GM23338 (cell line): ENCODE measurements at regions not wholly inside any gene's neighbourhood (a gene's known extent, or its start where the extent isn't known, plus 50 kb on each side); places are given as distances from the start of the nearest gene placed in this dataset.

Experiments used
- ATAC-seq: fragments of 200-7000 bp; cut with Tn5 transposase; 3 replicates; pipeline ENCODE4 v1.9.1; 2020
- DNase-seq: peaks from one replicate; pipeline ENCODE4 v3.0.0-alpha.2; 2015; ENCODE audit warnings: low spot score
- H2AFZ ChIP-seq: fragments of 200-600 bp; sonication (generic); 2 replicates; pipeline ENCODE4 v1.8.0; 2016; ENCODE audit warnings: antibody characterized with exemption, mild to moderate bottlenecking, moderate library complexity
- H3F3A ChIP-seq: fragments of 200-600 bp; sonication (generic); replicated peaks from 2 replicates; pipeline ENCODE4 v1.8.0; 2017; ENCODE audit warnings: antibody characterized with exemption, mixed run types, low read depth
- H3K27ac ChIP-seq: fragments of 200-600 bp; sonication (generic); 2 replicates; pipeline ENCODE4 v1.6.1; 2016; ENCODE audit warnings: low read depth
- H3K27me3 ChIP-seq: fragments of 200-600 bp; sonication (generic); 2 replicates; pipeline ENCODE4 v1.8.0; 2016; ENCODE audit warnings: mild to moderate bottlenecking, mixed run types, moderate library complexity; ENCODE audit not compliant: insufficient read depth
- H3K36me3 ChIP-seq: fragments of 200-600 bp; sonication (generic); 2 replicates; pipeline ENCODE4 v1.8.0; 2016; ENCODE audit warnings: mild to moderate bottlenecking; ENCODE audit not compliant: insufficient read depth
- H3K4me1 ChIP-seq: fragments of 200-600 bp; sonication (generic); 2 replicates; pipeline ENCODE4 v1.8.0; 2016; ENCODE audit warnings: mild to moderate bottlenecking, moderate library complexity; ENCODE audit not compliant: insufficient read depth
- H3K4me2 ChIP-seq: fragments of 200-600 bp; sonication (generic); 2 replicates; pipeline ENCODE4 v1.7.1; 2017; ENCODE audit warnings: mixed run types
- H3K4me3 ChIP-seq: fragments of 200-600 bp; sonication (generic); 2 replicates; pipeline ENCODE4 v1.6.1; 2016; ENCODE audit warnings: mixed run types
- H3K79me2 ChIP-seq: fragments of 200-600 bp; sonication (generic); replicated peaks from 2 replicates; pipeline ENCODE4 v1.8.0; 2017; ENCODE audit warnings: mild to moderate bottlenecking; ENCODE audit not compliant: insufficient read depth
- H3K9me2 ChIP-seq: fragments of 200-600 bp; sonication (generic); 2 replicates; pipeline ENCODE4 v1.8.0; 2017; ENCODE audit not compliant: insufficient read depth
- H4K20me1 ChIP-seq: fragments of 200-600 bp; sonication (generic); replicated peaks from 2 replicates; pipeline ENCODE4 v1.8.0; 2017; ENCODE audit warnings: mild to moderate bottlenecking; ENCODE audit not compliant: insufficient read depth
- H3K27ac Mint-ChIP-seq: 2 replicates; pipeline ENCODE4 v1.8.0; 2020; ENCODE audit warnings: inconsistent platforms, mild to moderate bottlenecking, moderate library complexity, mixed read lengths
- H3K27me3 Mint-ChIP-seq: 3 replicates; pipeline ENCODE4 v1.8.0; 2022; ENCODE audit warnings: low read depth, mild to moderate bottlenecking, moderate library complexity, mixed read lengths, inconsistent platforms; ENCODE audit not compliant: insufficient read depth, poor library complexity
- H3K36me3 Mint-ChIP-seq: 3 replicates; pipeline ENCODE4 v1.8.0; 2021; ENCODE audit warnings: low read depth, mild to moderate bottlenecking, inconsistent platforms, moderate library complexity, mixed read lengths
- H3K4me1 Mint-ChIP-seq: 3 replicates; pipeline ENCODE4 v1.8.0; 2020; ENCODE audit warnings: mild to moderate bottlenecking, inconsistent platforms, mixed read lengths
- H3K4me3 Mint-ChIP-seq: 3 replicates; pipeline ENCODE4 v1.8.0; 2021; ENCODE audit warnings: moderate library complexity, mild to moderate bottlenecking, inconsistent platforms, mixed read lengths
- H3K9me3 Mint-ChIP-seq: 3 replicates; pipeline ENCODE4 v1.8.0; 2020; ENCODE audit warnings: moderate library complexity, mild to moderate bottlenecking, inconsistent platforms, mixed read lengths
- CREB1 ChIP-seq: fragments of 250-450 bp; sonication (Bioruptor Pico); IDR thresholded peaks from 2 replicates; pipeline ENCODE4 v1.5.0; 2020; ENCODE audit warnings: low read depth, mild to moderate bottlenecking, moderate library complexity
- EZH2 ChIP-seq: fragments of 200-600 bp; sonication (generic); IDR thresholded peaks from one replicate; pipeline ENCODE4 v1.8.0; 2017; ENCODE audit warnings: antibody characterized with exemption, mild to moderate bottlenecking, low read depth; ENCODE audit not compliant: unreplicated experiment
- EZH2phosphoT487 ChIP-seq: fragments of 200-600 bp; sonication (generic); IDR thresholded peaks from one replicate; pipeline ENCODE4 v1.8.1; 2018; ENCODE audit warnings: antibody characterized with exemption; ENCODE audit not compliant: unreplicated experiment
- JUNB ChIP-seq: IDR thresholded peaks from one replicate; pipeline ENCODE4 v1.6.1; 2016; ENCODE audit warnings: antibody characterized with exemption; ENCODE audit not compliant: unreplicated experiment
- NANOG ChIP-seq: IDR thresholded peaks from 2 replicates; pipeline ENCODE4 v1.6.1; 2016; ENCODE audit warnings: antibody characterized with exemption, borderline replicate concordance
- STAT1 ChIP-seq: IDR thresholded peaks from one replicate; pipeline ENCODE4 v1.6.1; 2016; ENCODE audit warnings: antibody characterized with exemption; ENCODE audit not compliant: unreplicated experiment
- ZNF331 ChIP-seq: fragments of 250-450 bp; sonication (Bioruptor Pico); IDR thresholded peaks from 2 replicates; pipeline ENCODE4 v1.5.0; 2020; ENCODE audit warnings: low read depth, mild to moderate bottlenecking, moderate library complexity
- TF ChIP-seq, protein P1 (sequence below): IDR thresholded peaks from 2 replicates; pipeline ENCODE4 v1.6.1; 2016; ENCODE audit warnings: antibody characterized with exemption
- TF ChIP-seq, protein P2 (sequence below): fragments of 250-450 bp; sonication (Bioruptor Pico); IDR thresholded peaks from 2 replicates; pipeline ENCODE4 v1.5.0; 2020; ENCODE audit warnings: mild to moderate bottlenecking, moderate library complexity

GRCh38 chr21:17987382-17988101 lies 168.4 kb upstream of the C21orf91 start (continued):
- TF ChIP-seq NANOG: no peak
- TF ChIP-seq CREB1 (CRISPR knock-in tag): no peak
- no peak for TF ChIP-seq EZH2
- no peak for TF ChIP-seq EZH2phosphoT487
- TF ChIP-seq ZNF331 (CRISPR knock-in tag): no peak

GRCh38 chr21:17981060-17981740 lies 162.0 kb upstream of the C21orf91 start:
- Histone ChIP-seq H4K20me1 (no peaks in the 10 kb centered on the region), H2AFZ (no peak overlapping the region), H3K27me3 (no peaks in the 10 kb centered on the region), H3K79me2 (no peaks in the 10 kb centered on the region), H3K9me2 (no peaks in the 10 kb centered on the region), H3K4me1 (no peaks in the 10 kb centered on the region), H3K27ac (no peak overlapping the region), H3K36me3 (no peaks in the 10 kb centered on the region), H3K4me3 (no peak overlapping the region), H3K4me2 (no peak overlapping the region), H3F3A (no peaks in the 10 kb centered on the region)
- Mint-ChIP-seq H3K4me3 (no peak overlapping the region), H3K27ac (no peak overlapping the region), H3K9me3 (0 out of 3 replicates have a peak, but pooled peaks cover 2% of the 10 kb centered on the region), H3K27me3 (no peaks in the 10 kb centered on the region), H3K4me1 (peaks cover 3% of the 10 kb centered on the region; the same call in 1 of the 3 replicates), H3K36me3 (no peaks in the 10 kb centered on the region; the same call in 2 of the 3 replicates)
- TF ChIP-seq, protein P1, sequence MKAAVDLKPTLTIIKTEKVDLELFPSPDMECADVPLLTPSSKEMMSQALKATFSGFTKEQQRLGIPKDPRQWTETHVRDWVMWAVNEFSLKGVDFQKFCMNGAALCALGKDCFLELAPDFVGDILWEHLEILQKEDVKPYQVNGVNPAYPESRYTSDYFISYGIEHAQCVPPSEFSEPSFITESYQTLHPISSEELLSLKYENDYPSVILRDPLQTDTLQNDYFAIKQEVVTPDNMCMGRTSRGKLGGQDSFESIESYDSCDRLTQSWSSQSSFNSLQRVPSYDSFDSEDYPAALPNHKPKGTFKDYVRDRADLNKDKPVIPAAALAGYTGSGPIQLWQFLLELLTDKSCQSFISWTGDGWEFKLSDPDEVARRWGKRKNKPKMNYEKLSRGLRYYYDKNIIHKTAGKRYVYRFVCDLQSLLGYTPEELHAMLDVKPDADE: no peak
- ATAC-seq (no peak), DNase-seq (no peak)

DNA sequence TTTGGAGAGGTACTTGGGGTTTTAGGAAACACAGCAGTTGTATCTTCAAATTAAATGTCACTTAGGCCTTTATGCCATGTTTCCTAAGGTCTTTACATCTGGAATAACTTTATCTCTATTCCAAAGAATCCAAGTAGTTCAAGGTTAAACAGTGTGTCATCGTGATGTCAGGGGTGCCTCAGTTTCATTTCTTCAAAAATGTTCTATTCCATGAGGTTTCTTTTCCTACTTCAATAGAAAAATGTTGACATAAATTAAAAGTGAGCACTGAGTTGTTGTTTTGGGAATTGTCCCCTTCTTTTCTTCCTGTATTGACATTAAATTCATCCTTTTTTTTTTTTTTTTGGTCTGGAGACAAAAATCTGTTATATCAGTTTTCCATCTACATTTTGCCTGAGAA lies 160.6 kb upstream of the C21orf91 start:
- Histone ChIP-seq H3F3A (no peaks in the 10 kb centered on the region), H3K9me2 (no peaks in the 10 kb centered on the region), H3K27me3 (no peaks in the 10 kb centered on the region), H3K36me3 (no peaks in the 10 kb centered on the region), H3K27ac (no peak overlapping the region), H4K20me1 (no peaks in the 10 kb centered on the region), H2AFZ (no peak overlapping the region), H3K79me2 (no peaks in the 10 kb centered on the region), H3K4me2 (no peak overlapping the region), H3K4me1 (no peaks in the 10 kb centered on the region), H3K4me3 (no peak overlapping the region)
- H3K27ac Mint-ChIP-seq: no peak overlapping the region
- no peaks in the 10 kb centered on the region for H3K27me3 Mint-ChIP-seq
- H3K4me1 Mint-ChIP-seq: peaks cover 3% of the 10 kb centered on the region; the same call in 1 of the 3 replicates
- H3K36me3 Mint-ChIP-seq: no peaks in the 10 kb centered on the region
- H3K4me3 Mint-ChIP-seq: no peak overlapping the region
- no peak for ATAC-seq
- H3K9me3 Mint-ChIP-seq: 0 out of 3 replicates have a peak, but pooled peaks cover 2% of the 10 kb centered on the region
- no peak for DNase-seq
- no peak for TF ChIP-seq EZH2
- no peak for TF ChIP-seq EZH2phosphoT487
- TF ChIP-seq CREB1 (CRISPR knock-in tag): no peak
- TF ChIP-seq JUNB: no peak
- TF ChIP-seq, protein P2, sequence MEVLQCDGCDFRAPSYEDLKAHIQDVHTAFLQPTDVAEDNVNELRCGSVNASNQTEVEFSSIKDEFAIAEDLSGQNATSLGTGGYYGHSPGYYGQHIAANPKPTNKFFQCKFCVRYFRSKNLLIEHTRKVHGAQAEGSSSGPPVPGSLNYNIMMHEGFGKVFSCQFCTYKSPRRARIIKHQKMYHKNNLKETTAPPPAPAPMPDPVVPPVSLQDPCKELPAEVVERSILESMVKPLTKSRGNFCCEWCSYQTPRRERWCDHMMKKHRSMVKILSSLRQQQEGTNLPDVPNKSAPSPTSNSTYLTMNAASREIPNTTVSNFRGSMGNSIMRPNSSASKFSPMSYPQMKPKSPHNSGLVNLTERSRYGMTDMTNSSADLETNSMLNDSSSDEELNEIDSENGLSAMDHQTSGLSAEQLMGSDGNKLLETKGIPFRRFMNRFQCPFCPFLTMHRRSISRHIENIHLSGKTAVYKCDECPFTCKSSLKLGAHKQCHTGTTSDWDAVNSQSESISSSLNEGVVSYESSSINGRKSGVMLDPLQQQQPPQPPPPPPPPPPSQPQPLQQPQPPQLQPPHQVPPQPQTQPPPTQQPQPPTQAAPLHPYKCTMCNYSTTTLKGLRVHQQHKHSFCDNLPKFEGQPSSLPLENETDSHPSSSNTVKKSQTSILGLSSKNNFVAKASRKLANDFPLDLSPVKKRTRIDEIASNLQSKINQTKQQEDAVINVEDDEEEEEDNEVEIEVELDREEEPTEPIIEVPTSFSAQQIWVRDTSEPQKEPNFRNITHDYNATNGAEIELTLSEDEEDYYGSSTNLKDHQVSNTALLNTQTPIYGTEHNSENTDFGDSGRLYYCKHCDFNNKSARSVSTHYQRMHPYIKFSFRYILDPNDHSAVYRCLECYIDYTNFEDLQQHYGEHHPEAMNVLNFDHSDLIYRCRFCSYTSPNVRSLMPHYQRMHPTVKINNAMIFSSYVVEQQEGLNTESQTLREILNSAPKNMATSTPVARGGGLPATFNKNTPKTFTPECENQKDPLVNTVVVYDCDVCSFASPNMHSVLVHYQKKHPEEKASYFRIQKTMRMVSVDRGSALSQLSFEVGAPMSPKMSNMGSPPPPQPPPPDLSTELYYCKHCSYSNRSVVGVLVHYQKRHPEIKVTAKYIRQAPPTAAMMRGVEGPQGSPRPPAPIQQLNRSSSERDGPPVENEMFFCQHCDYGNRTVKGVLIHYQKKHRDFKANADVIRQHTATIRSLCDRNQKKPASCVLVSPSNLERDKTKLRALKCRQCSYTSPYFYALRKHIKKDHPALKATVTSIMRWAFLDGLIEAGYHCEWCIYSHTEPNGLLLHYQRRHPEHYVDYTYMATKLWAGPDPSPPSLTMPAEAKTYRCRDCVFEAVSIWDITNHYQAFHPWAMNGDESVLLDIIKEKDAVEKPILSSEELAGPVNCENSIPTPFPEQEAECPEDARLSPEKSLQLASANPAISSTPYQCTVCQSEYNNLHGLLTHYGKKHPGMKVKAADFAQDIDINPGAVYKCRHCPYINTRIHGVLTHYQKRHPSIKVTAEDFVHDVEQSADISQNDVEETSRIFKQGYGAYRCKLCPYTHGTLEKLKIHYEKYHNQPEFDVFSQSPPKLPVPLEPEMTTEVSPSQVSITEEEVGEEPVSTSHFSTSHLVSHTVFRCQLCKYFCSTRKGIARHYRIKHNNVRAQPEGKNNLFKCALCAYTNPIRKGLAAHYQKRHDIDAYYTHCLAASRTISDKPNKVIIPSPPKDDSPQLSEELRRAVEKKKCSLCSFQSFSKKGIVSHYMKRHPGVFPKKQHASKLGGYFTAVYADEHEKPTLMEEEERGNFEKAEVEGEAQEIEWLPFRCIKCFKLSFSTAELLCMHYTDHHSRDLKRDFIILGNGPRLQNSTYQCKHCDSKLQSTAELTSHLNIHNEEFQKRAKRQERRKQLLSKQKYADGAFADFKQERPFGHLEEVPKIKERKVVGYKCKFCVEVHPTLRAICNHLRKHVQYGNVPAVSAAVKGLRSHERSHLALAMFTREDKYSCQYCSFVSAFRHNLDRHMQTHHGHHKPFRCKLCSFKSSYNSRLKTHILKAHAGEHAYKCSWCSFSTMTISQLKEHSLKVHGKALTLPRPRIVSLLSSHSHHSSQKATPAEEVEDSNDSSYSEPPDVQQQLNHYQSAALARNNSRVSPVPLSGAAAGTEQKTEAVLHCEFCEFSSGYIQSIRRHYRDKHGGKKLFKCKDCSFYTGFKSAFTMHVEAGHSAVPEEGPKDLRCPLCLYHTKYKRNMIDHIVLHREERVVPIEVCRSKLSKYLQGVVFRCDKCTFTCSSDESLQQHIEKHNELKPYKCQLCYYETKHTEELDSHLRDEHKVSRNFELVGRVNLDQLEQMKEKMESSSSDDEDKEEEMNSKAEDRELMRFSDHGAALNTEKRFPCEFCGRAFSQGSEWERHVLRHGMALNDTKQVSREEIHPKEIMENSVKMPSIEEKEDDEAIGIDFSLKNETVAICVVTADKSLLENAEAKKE (CRISPR knock-in tag): no peak
- no peak for TF ChIP-seq STAT1
